Upper lobe of left lung (tissue), 6 donors: ENCODE measurements at regions not wholly inside any gene's neighbourhood (a gene's known extent, or its start where the extent isn't known, plus 50 kb on each side); places are given as distances from the start of the nearest gene placed in this dataset.

Experiments
- ATAC-seq, 2 donors: fragments of 200-7000 bp; cut with Tn5 transposase; one replicate each; pipeline ENCODE4 v1.9.1; 2022; ENCODE audit warnings: mild to moderate bottlenecking in 2 of 2, moderate library complexity in 2 of 2; ENCODE audit not compliant: low FRiP score in 2 of 2
- DNase-seq, 2 donors: peaks; one replicate each; pipeline ENCODE4 v3.0.0-alpha.2; 2019 to 2020
- H3K27ac ChIP-seq, 4 donors: fragments of 200-600 bp; sonication (generic); one replicate each; pipeline ENCODE4 v1.5.1; 2016 to 2019
- H3K27me3 ChIP-seq, 4 donors: fragments of 200-600 bp; sonication (generic); one replicate each; pipeline ENCODE4 v1.5.1; 2017 to 2019
- H3K36me3 ChIP-seq, 4 donors: fragments of 200-600 bp; sonication (generic); one replicate each; pipeline ENCODE4 v1.5.1; 2016 to 2019
- H3K4me1 ChIP-seq, 4 donors: fragments of 200-600 bp; sonication (generic); one replicate each; pipeline ENCODE4 v1.5.1; 2018 to 2019
- H3K4me3 ChIP-seq, 4 donors: fragments of 200-600 bp; sonication (generic); one replicate each; pipeline ENCODE4 v1.5.1; 2017 to 2019; ENCODE audit warnings: mild to moderate bottlenecking in 2 of 4, moderate library complexity in 1 of 4
- H3K9me3 ChIP-seq, 4 donors: fragments of 200-600 bp; sonication (generic); one replicate each; pipeline ENCODE4 v1.5.1; 2018 to 2019
- EP300 ChIP-seq, 4 donors: sonication (generic); formaldehyde crosslinking; IDR thresholded peaks; one replicate each; pipeline ENCODE4 v1.5.1; 2017; ENCODE audit warnings: antibody characterized with exemption in 4 of 4, control low read depth in 2 of 4
- POLR2A ChIP-seq, 4 donors: fragments of 450-650 bp; IDR thresholded peaks; one replicate each; pipeline ENCODE4 v1.5.1; 2016 to 2017; ENCODE audit warnings: antibody characterized with exemption in 4 of 4, mild to moderate bottlenecking in 2 of 4
- POLR2AphosphoS5 ChIP-seq, 2 donors: sonication (generic); formaldehyde crosslinking; IDR thresholded peaks; one replicate each; pipeline ENCODE4 v1.5.1; 2017; ENCODE audit warnings: antibody characterized with exemption in 2 of 2
- WGBS, 2 donors: methylation state at CpG; one replicate each; pipeline ENCODE4 v1.1.5; 2017 to 2018; 5-methylcytosine and 5-hydroxymethylcytosine counted together
- TF ChIP-seq, protein P1 (sequence below), 6 experiments: fragments of 450-650 bp in 4 of 6; fragments of 200-600 bp in 2 of 6; sonication (generic) in 2 of 6; IDR thresholded peaks; one replicate each; pipeline ENCODE4 v1.5.1; 2016 to 2019; ENCODE audit warnings: antibody characterized with exemption in 6 of 6
- donor health status: DM: no; HTN: no; CAD: no; lungs with moderate emphysema.
- donor health status: DM: no; HTN: yes; CAD: no; lungs with severe emphysema.

DNA sequence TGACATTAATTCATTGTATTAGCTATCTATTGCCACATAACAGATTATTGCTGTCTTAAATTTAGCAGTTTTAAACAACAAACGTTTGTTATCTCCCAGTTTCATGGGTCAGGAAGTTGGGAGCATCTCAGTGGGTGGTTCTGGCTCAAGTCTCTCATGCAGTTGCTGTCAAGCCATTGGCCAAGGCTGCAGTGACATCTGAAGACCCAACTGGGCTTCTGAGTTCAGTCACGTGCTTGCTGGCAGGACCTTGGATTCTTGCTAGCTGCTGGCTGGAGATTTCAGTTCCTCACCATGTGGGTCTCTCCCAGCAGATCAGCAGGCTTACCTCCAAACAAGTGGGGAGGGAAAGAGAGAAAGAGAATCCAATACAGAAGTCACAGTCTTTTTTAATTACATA is 152.6 kb upstream of the EXOC2 start:
- Histone ChIP-seq H3K27me3 (no peaks in the 10 kb centered on the region), H3K27ac (no peak overlapping the region), H3K4me1 (peaks cover 0 to 11% (median 3%) of the 10 kb centered on the region in 4 donors), H3K36me3 (no peaks in the 10 kb centered on the region), H3K9me3 (no peaks in the 10 kb centered on the region), H3K4me3 (no peak overlapping the region)
- ATAC-seq (no peak), DNase-seq (no peak)
- 12 to 42% methylated on average over 1 to 2 of the region's 2 CpGs for whole genome bisulfite sequencing, 2 donors
- TF ChIP-seq, protein P1, sequence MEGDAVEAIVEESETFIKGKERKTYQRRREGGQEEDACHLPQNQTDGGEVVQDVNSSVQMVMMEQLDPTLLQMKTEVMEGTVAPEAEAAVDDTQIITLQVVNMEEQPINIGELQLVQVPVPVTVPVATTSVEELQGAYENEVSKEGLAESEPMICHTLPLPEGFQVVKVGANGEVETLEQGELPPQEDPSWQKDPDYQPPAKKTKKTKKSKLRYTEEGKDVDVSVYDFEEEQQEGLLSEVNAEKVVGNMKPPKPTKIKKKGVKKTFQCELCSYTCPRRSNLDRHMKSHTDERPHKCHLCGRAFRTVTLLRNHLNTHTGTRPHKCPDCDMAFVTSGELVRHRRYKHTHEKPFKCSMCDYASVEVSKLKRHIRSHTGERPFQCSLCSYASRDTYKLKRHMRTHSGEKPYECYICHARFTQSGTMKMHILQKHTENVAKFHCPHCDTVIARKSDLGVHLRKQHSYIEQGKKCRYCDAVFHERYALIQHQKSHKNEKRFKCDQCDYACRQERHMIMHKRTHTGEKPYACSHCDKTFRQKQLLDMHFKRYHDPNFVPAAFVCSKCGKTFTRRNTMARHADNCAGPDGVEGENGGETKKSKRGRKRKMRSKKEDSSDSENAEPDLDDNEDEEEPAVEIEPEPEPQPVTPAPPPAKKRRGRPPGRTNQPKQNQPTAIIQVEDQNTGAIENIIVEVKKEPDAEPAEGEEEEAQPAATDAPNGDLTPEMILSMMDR (IDR thresholded peaks at IDR 0.05): no peak
- TF ChIP-seq EP300 (IDR thresholded peaks at IDR 0.05) (no peak), POLR2A (IDR thresholded peaks at IDR 0.05) (no peak), POLR2AphosphoS5 (IDR thresholded peaks at IDR 0.05) (no peak)

DNA sequence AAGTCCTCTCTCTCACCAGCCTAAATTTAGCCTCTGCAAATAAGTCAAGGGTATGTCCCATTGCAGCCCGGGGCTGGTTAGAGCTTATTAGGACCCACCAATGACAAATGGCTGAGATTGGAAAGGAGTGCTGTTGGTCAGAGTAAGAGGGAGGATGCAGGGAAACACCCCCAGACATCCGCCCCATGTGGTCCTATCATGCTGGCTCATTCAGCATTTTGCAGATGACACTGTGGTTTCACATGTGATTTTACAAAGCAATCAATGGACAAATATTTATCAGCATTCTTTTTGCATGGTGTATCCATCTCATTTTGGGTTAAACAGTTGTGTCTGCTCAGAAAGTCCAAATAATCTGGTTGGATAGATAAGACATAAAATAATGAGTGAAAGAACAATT is 152.2 kb upstream of the EXOC2 start:
- H3K4me1 ChIP-seq: peaks cover 0 to 11% (median 3%) of the 10 kb centered on the region in 4 donors
- no peaks in the 10 kb centered on the region for H3K36me3 ChIP-seq
- no peak overlapping the region for H3K27ac ChIP-seq
- DNase-seq (no peak), ATAC-seq (no peak)
- no peak for TF ChIP-seq POLR2AphosphoS5 (IDR thresholded peaks at IDR 0.05)
- TF ChIP-seq EP300 (IDR thresholded peaks at IDR 0.05): no peak
- TF ChIP-seq POLR2A (IDR thresholded peaks at IDR 0.05): no peak
- TF ChIP-seq, protein P1 (IDR thresholded peaks at IDR 0.05): no peak
- no peak overlapping the region for H3K4me3 ChIP-seq
- H3K27me3 ChIP-seq: no peaks in the 10 kb centered on the region
- WGBS, 2 donors: 89 to 90% methylated on average over 2 of the region's 2 CpGs
- H3K9me3 ChIP-seq: no peaks in the 10 kb centered on the region

DNA sequence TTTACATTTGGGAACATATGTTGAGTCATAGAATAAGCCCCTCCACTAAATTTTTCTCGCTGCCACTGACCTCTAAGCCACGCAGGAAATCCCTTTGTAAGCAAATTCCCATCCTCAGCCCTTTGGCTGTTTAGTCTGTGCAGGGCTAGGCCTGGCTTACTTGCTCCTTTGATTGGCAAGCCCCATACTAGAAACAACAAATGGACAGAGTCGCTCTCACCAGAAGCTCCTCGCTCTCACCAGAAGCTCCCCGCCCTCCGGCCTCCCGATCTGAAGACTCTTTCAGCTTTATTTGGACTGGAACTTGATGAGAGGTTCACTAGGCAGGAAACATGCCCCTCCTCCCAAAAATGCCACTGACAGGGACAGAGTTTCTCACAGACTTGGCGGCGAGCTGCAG is 149.2 kb upstream of the EXOC2 start:
- Histone ChIP-seq H3K36me3 (no peaks in the 10 kb centered on the region), H3K4me1 (peaks cover 0 to 7% (median 3%) of the 10 kb centered on the region in 4 donors), H3K27me3 (no peaks in the 10 kb centered on the region), H3K27ac (no peak overlapping the region), H3K4me3 (no peak overlapping the region), H3K9me3 (no peaks in the 10 kb centered on the region)
- TF ChIP-seq EP300 (IDR thresholded peaks at IDR 0.05) (no peak), POLR2A (IDR thresholded peaks at IDR 0.05) (no peak), POLR2AphosphoS5 (IDR thresholded peaks at IDR 0.05) (no peak)
- TF ChIP-seq, protein P1 (IDR thresholded peaks at IDR 0.05): no peak
- DNase-seq: no peak
- 36 to 41% methylated on average over 8 to 9 of the region's 9 CpGs for WGBS, 2 donors
- ATAC-seq: no peak

DNA sequence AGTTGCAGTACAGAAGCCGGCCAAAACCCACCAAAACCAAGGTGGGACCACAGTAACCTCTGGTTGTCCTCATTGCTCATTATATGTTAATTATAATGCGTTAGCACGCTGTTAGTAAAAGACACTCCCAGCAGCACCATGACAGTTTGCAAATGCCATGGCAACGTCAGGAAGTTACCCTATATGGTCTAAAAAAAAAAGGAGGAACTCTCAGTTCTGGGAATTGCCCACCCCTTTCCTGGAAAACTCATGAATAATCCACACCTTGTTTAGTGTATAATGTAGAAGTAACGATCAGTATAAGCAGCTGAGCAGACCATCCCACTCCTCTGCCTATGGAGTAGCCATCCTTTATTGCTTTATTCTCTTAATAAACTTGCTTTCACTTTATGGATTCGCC is 148.6 kb upstream of the EXOC2 start:
- Histone ChIP-seq H3K27ac (no peak overlapping the region), H3K4me1 (peaks cover 0 to 7% (median 3%) of the 10 kb centered on the region in 4 donors), H3K9me3 (no peaks in the 10 kb centered on the region), H3K27me3 (no peaks in the 10 kb centered on the region), H3K36me3 (no peaks in the 10 kb centered on the region), H3K4me3 (no peak overlapping the region)
- no peak for ATAC-seq
- no peak for DNase-seq
- 77 to 80% methylated on average over 6 of the region's 6 CpGs for WGBS, 2 donors
- TF ChIP-seq EP300 (IDR thresholded peaks at IDR 0.05): no peak
- no peak for TF ChIP-seq POLR2A (IDR thresholded peaks at IDR 0.05)
- TF ChIP-seq, protein P1 (IDR thresholded peaks at IDR 0.05): no peak
- no peak for TF ChIP-seq POLR2AphosphoS5 (IDR thresholded peaks at IDR 0.05)

DNA sequence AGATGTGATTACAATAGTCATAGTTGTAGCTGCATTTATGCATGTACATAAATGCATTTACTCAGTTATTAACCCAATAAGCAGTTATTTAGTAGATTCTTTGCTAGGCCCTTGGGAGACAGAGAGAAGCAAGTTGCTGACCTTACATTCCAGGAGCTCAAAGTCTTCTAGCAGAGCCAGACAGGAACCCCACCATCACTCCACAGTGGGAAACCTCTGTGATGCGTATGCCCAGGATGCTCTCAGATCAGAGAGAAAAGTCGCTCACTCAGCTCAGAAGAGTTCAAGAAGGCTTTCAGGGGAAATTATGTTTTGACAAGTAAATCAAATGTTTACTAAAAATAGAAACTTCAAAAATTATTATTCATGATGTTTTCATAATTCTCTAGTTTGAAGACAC is 146.3 kb upstream of the EXOC2 start:
- DNase-seq: no peak
- WGBS, 2 donors: 97 to 98% methylated on average over 2 of the region's 2 CpGs
- Histone ChIP-seq H3K9me3 (no peaks in the 10 kb centered on the region), H3K27ac (no peak overlapping the region), H3K27me3 (no peaks in the 10 kb centered on the region), H3K36me3 (no peaks in the 10 kb centered on the region), H3K4me3 (no peak overlapping the region), H3K4me1 (peaks cover 0 to 7% (median 5%) of the 10 kb centered on the region in 4 donors)
- no peak for ATAC-seq
- TF ChIP-seq EP300 (IDR thresholded peaks at IDR 0.05): no peak
- TF ChIP-seq POLR2AphosphoS5 (IDR thresholded peaks at IDR 0.05): no peak
- TF ChIP-seq POLR2A (IDR thresholded peaks at IDR 0.05): no peak
- TF ChIP-seq, protein P1 (IDR thresholded peaks at IDR 0.05): no peak
